ENCODE measurements at regions not wholly inside any gene's neighbourhood (a gene's known extent, or its start where the extent isn't known, plus 50 kb on each side); places are given as distances from the start of the nearest gene placed in this dataset.

DNA sequence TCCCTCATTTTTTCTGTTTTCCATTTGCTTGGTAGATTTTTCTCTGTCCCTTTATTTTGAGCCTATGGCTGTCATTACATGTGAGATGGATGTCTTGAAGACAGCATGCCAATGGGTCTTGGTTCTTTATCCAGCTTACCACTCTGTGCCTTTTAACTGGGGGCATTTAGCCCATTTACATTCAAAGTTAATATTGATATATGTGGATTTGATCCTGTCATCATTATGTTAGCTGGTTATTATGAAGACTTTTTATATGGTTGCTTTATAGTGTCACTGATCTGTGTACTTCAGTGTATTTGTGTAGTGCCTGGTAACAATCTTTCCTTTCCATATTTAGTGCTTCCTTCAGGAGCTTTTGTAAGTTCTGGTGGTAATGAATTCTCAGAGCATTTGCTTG lies 89.3 kb upstream of the UNC5B start:
- DNase-seq (ENCODE audit: low spot score), result no peak

DNA sequence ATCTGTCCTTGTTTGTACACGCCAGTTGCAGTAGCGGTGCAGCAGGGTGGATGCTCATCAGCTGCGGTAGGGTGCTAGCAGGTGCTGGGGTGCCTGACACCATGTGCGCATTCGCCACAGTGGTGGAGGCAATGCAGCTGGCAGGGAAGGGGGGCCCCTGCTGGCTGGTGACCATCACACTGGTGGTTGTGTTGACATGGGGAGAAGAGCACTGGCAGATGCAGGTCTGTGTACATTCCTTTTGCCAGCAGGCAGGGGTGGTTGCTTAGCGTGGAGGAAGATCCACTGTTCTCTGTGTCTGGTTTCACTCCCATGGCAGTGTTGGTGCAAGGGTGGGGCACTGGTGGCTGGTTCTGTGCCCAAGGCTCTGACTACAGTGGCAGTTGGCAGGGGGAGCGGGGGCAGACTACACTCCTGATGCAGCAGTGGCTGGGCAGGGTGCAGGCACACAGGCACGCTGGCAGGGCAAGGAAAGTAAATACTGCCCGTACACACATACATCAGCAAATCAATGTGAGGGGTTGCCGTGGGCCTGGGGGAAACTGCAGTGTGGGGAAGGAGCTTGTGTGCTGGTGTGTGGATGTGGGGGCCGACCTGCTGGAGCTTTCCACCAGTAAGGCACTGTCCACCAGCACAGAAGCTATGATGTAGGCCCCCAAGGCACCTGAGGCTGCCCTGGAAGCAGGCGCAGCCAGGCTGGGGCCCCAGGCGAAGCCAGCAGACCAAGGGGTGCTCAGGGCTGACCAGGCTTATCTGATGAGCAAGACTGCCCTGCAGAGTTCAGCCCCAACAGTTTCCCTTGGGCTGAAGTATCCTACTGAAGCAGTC lies 87.2 kb upstream of the UNC5B start:
- DNase-seq (ENCODE audit: low spot score), result no peak

DNA sequence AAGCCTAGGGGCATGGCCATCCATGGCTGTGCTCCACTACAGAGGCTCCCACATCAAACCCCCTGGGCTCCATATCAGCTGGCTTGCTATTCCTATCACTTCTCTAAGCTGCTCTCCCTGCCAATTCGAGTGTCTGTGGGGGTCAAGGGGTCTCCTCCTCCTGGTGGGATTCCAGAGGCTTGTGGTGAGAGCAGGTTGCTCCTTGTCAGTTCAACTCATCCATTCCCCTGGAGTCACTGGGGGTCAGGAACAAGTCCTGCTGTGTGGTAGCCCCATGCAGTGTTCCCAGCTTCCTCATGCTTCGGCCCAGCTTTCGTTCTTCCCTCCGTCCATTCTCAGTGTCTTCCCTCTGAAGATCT lies 86.6 kb upstream of the UNC5B start:
- DNase-seq (ENCODE audit: low spot score), result no peak

DNA sequence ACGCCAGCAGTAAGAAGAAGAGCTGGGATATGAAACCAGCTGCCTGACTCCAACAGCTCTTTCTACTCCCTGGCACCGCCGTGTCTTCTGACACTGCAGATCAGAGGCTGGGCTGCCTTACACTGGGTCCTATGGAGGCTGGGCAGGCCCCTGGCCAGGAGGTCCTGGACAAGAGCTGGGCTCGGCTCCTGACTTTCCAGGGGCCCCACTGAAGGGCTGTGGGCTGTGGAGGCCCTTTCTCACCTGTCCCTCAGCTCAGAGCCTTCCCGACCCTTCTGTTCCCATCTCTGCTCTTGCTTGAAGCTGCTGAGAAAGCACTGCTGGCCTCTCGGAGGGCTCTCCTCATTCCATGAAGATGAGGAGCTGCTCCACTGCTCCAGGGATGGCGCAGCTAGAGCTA lies 85.9 kb upstream of the UNC5B start:
- DNase-seq (ENCODE audit: low spot score), result no peak

DNA sequence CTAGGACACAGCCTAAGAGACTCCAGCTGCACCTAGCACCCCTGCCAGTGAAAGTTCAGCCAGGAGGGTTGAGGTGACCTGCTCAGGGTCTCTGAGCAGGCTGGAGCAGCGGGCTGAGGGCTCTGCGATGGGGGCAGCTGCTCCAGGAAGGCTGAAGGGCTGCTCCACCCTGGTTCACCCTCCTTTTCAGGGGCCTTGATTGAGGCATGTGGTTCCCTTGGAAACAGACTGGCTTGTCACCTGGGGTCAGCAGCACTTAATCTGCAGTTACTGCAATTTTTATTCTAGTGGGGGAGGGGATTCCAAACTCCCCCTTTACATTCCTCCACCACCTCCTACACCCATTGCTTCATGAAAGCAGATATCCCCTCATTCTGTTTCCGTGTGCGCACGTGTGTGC lies 85.3 kb upstream of the UNC5B start:
- no peak for DNase-seq (ENCODE audit: low spot score)

DNA sequence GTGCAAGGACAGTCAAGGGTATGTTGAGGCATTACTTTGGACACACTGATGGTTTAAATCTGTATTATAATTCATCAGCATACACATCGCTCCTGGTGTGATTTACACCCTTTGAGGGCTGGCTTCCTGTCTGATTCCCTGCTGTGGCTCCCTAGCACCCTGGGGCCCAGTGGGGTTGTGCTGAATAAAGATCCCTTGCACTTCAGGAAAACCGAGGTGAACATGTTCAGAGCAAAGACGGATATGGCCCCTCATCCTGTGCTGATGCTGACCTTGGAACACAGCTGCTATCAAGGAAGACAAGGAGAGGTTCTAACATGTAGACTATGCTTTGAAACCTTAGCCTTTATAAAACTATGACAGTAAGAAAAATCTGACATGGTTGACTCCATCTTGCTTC lies 84.6 kb upstream of the UNC5B start:
- no peak for DNase-seq (ENCODE audit: low spot score)

DNA sequence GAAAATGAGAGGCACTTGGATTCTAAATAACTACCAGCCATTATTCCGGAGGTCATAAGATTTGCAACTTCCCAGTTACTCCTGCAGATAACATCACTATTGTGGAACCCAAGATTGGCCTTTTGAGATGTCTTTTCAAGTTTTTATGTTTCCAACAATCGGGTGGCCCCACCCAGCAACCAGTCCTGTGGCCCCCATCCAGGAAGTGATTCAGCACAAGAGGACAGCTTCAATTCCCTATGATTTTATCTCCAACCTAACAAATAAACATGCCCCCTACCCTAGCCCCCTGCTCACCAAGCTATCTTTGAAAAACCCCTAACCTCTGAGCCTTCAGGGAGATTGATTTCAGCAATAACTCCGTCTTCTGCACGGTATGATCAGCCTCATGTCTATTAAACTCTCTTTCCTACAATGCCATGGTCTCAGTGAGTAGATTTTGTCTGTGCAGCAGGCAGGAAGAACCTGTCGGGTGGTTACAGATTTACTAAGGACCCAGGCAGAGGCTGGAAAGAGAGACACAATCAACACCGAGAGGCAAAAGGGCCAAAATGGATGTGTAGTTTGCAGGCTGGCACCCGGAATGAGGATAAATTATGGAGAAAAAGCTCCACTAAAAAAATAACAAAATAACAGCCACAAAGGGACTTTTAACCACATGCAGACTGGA lies 83.9 kb upstream of the UNC5B start:
- DNase-seq (ENCODE audit: low spot score), result no peak

DNA sequence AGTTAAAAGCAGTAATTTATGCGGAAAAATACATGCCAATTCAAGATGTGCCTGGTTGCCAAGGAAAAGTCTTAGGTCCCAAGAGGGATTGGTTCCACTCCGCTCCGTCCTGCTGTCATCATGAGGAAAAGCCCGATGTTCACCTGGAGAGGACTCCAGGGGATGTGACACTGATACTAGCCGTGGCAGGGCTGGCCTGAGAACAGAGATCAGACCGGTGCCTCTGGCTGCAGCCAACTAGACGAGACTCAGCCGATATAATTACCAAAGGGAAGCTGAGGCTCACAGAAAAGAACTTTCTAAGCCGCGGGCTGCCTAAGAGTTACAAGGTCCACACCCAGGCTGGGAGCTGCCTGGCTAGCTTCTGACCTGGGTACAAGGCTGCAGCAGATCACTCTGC lies 81.3 kb upstream of the UNC5B start:
- no peak for DNase-seq (ENCODE audit: low spot score)

DNA sequence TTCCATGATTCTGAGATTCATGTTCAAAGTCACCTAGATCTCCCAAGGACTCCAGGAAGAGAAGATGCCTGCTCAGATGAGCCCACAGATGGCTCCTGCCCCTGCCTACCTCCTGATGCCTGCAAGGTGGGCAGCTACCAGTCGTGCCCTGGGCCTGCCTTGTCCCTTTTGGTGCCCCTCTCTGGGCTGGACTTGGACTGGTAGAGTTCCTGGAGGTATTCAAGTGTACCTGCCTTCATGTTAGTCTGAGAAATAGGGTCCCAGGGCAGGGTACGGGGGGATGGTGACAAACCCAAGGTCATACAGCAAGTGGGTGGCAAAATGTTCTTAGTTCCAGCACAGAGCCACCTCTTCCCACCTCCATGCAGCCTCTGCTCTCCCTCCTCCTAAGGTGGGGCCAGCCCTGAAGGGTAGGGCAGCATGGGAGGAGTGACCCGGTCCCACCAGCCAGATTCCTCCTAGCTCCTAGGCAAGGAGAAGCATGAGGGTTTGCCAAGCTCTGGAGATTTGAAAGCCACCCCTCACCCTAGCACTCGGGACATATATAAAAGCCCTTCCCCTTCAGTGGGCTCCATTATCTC lies 80.8 kb upstream of the UNC5B start:
- no peak for DNase-seq (ENCODE audit: low spot score)

DNA sequence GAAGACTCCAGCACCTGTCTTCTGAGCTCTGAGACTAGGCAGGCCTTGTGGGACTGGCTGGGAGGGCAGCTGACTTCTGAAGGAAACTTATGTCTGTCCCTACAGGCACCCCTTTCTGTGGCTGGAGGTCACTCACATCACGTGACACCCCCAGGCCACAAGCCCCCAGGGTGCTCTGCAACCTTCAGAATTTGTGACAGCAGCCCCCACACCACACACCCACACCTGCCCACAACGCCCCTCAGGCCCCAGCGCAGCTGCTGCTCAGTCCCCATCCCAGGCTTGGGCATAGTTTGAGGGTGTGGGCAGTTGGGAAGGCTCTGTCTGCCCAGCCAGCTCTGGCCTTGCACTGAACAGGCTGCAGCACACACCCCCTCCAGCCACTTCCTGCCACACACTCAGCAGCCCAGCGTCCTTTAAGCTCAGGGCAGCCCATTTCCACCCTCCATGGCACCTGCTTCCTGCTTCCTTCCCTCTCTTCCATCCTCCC lies 80.0 kb upstream of the UNC5B start:
- no peak for DNase-seq (ENCODE audit: low spot score)

DNA sequence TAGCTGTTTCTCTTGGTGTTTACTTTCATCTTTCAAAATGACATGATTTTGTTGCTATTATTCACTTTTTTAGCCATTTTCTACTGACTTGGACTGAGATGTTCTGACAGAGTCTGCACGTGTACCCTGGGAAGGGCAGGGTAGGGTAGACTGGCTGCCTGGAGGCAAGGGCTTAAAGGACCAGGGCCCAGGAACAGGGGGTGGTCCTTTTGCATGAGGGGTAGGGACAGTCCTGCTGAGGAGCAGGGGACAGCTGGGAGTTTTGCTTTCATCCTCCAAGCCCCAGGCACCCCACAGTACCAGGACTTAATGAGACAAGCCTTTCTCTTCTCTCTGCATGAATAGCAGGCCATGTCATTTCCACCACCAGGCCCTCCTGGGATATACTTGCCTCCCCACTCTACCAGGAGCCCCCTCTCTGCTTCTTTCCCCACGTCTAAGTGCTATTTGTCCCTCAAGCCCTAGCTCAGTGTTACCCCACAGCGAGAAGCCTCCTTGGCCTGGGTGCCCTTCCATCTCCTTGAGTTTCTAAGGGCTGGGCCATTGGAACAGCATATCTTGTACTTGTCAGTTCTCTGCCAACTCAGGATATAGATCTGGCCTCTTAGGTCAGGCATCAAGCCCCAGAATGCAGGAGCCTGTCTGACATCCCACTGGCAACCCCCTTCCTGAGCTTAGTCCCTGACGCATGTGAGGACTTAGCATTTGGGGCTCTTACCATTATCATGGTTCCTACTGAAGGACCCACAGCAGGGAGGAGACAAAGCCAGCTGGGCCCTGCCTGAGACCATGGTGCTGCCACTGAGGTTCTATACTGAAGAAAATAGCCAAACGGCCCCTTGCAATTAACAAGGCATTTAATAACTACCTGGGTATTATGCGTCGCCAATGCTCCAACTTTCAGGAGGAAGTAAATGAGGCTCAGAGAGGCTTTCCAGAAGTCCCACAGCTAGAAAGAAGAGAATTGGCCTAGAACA lies 78.4 kb upstream of the UNC5B start:
- no peak for DNase-seq (ENCODE audit: low spot score)

DNA sequence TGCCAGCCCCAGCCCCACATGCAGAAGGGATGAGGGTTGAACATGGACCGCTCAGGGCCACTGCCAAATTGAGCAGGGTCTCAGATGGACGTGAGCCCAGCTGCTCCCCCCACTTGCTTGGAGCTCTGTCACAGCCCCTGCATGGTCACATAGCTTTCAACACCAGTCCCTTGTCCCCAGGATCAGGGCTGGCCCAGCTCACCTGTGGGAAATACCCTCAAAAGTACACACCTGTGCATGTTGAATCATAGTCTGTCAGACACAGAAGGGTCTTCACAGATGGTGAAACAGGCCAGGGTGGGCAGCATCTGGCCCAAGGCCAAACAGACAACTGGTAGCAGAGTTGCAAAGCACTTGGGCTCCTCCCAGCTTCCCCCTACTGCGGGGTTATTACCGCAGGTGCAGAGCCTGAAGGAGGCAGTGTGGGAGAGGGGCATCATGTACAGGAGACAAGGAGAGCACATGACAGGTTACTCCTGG lies 77.6 kb upstream of the UNC5B start:
- DNase-seq (ENCODE audit: low spot score), result no peak

DNA sequence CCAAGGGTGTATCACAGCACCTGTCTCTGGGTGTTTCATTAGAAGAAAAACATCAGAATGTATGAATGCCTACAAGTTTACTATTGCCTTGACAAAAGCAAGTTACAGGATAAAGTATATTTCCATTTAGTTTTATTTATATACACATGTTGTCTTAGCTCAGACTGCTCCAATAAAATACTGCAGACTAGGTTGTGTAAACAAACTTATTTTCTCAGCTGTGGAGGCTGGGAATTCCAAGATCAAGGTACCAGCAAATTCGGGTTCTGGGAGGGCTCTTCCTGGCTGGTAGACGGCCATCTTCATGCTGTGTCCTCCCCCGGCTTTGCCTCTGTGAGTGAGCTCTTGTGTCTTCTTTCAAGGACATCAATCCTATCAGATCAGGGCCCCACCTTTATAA lies 77.1 kb upstream of the UNC5B start:
- DNase-seq (ENCODE audit: low spot score), result no peak

DNA sequence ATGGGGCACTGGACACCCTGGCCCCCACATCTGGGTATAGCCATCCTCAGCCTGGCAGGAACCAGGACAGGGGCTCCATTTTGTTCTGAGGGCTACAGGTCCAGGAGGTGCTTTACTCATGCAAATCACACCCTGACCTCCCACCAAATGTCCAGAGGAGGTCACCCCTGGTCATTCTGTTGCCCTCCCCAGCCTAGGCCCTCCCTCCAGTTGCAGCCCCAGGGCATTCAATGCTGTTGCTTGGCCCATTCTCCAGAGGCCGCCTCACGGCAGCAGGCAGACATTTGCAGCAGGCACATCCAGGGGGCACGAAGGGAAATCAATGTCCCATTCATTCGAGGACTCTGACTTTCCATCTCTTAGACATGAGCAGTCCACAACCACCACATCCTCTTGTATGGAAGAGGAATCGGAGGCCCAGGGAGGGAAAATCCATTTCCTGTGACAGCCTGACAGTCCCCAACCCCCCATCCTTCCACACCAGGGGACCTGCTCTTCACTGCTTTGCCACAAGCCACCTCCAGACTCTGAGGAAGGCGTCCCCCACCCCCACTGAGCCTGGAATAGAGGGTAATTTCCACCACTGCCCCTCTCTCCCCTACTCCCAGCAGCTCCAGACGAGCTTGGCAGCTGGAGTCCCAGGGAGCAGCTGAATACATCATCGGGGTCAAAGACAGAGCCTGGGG lies 76.2 kb upstream of the UNC5B start:
- DNase-seq (ENCODE audit: low spot score), result no peak

DNA sequence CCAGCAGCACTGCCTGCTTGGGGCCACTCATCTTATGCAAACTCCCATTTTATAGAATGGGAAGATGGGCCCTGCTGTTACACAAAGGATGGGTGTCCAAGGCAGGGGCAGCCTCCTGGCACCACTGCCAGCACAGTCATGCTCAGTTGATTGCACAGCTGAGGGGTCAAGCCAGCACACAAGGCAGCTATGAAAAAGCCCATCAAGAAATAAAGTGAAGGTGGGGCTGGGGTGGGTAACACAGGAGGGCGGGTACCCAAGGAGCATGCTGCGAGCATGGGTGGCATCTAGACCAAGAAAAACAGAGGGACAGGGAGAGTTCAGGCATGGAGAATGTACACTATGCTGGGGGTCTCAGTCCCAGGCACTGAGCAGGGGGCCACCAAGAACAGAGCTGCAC lies 74.7 kb upstream of the UNC5B start:
- no peak for DNase-seq (ENCODE audit: low spot score)

DNA sequence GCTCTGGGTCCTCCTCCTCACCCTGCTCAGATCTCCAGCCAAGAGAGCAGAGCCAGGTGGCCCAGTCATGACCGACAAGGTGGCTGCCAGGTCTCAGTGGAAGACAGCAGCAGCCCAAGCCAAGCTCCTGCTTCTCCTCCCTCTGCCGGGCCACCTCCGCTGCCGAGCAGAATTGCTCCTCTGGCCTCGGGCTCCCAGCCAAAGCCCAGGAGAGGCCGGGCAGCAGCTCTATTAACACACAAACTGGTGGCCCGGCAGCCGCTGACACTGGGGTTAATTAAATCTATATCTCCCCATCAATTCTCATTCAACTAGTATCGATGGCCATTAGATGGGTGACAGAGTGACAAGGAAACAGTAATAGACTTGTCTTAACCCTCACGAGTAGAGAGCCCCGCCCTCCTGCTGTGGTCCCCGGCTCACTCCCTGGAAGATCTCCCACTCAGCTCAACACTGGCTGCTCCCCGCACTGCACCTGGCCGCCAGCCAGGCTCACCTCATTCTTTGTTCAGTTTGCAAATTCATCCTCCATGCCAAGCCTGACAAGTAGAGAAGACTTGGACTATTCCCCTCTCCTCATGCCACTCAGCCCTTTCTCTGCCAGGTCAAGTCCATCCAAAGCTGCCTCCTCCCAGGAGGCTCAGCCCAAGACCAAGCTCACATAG lies 74.1 kb upstream of the UNC5B start:
- DNase-seq (ENCODE audit: low spot score), result no peak

DNA sequence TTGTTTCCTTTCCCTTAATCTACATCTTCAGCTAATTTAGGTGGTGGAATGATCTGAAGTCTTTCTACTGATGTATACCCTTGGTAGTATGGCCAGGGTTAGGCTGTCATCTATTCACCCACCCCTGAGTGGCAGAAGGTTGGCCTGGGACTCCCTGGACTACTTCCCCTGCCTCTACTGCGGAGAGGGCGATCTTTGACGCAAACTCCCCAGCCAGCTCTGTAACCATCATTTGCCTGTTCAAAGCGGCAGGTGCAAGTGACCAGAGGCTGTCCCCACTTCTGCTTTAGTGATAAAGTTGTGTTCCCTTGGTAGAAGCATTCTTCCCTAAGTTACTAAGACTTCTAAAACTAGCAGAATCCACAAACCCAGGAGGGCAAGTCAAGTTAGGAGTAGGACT lies 70.8 kb upstream of the UNC5B start:
- no peak for DNase-seq (ENCODE audit: low spot score)

DNA sequence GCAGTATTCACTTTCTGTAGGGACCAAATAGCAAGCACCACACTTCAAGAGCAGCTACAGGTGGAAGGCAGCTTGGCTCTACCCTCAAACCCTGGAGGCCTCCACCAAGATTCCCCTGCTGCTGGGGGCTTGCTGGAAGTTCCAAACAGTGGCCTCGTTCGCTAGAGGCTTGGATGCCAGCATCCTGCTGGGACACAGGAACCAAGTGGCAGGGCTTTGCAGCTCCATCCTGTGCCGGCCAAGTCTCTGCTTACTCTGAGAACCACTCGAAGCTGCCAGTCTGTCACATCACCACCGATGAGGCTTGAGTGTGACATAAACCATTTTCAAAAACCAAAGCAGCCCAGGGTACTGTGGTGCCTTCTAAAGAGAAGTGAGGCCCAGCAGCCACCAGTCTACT lies 69.2 kb upstream of the UNC5B start:
- no peak for DNase-seq (ENCODE audit: low spot score)

DNA sequence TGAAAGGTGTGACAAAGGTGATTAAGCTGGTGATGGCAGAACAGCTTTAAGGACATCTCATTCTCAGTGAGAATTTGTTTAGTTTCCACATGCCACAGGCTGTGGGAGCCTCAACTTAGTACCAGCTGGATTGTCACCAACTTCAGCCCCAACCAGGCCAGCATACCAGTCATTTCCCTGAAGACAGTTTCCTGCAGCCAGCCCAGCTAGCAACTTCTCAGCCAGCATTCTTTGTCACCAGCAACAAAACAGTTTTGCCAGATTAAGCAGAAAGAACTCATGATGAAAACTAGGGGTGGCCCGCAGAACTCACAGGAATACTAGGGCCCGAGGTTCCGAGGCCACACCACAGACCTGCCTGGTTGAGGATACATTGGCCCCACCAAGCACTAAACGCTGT lies 68.8 kb upstream of the UNC5B start:
- no peak for DNase-seq (ENCODE audit: low spot score)

DNA sequence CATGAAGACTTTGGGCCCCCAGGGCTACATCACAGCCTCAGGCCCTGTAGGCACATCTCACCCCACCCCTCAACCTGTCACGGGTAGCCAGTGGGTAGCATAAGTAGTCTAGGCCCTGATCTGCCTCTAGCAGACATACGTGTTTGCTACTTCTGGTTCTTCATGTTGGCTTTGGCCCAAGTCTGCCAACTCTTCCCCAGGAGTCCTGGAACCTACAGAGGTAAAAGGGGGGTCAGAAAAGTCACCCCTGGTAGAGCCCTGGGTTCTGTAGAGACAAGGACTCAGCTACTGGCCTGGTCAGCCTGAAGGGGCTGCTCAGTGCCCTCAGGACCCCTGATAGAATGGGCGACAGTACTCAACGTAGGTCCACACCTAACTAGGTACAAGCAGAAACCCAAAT lies 67.5 kb upstream of the UNC5B start:
- no peak for DNase-seq (ENCODE audit: low spot score)

Measured in H4 (cell line).